Stimulated activated CD4-positive, alpha-beta T cell treated with anti-CD3 and anti-CD28 coated beads, Interleukin-12 subunit alpha, Interleukin-12 subunit beta, amount 100 ng/mL, for 48 hours (primary cell): ENCODE measurements at regions not wholly inside any gene's neighbourhood (a gene's known extent, or its start where the extent isn't known, plus 50 kb on each side); places are given as distances from the start of the nearest gene placed in this dataset.

Experiments
- DNase-seq, 3 donors: peaks; one replicate each; pipeline ENCODE4 v3.0.0-alpha.2; 2020; ENCODE audit warnings: low read depth in 2 of 3, low spot score in 1 of 3

DNA sequence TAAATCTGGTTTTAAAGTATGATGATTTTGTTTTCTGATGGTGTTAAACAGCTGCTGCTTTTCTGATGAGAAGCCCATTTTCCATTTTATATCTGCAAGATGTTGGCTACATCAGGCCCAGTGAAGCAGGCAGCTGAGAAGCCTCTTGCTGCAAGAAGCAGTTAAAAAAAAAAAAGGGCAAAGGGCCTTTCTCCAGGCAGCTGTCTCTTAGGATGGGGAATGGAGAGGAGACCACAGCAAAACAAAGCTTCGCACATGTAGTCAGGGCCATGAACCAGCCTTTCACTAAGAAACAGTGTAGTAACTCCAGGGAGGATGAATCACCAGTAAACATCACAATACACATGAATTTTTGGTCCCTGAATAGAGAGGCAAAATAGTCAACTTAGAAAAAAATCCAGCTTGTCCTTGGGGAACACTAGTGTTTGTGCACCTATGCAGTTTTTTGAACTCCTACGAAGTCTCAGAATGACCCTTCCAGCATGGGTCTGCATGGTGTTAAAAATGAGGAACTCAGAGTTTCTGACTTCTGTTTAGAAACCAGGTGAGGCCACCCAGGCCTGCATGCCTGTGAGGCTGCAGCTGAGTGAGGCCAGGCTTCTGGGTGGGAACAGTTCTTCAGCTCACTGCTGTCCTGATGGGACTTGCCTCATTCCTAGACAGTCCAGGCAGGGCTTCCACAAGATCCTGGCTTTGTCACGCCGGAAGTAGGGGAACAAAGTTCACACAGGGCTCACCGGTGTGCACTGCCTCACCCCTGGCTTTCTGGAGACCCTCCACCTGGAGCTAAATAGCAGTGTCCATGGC lies 518.7 kb downstream of the MCTP2 start:
- DNase-seq = no peak

DNA sequence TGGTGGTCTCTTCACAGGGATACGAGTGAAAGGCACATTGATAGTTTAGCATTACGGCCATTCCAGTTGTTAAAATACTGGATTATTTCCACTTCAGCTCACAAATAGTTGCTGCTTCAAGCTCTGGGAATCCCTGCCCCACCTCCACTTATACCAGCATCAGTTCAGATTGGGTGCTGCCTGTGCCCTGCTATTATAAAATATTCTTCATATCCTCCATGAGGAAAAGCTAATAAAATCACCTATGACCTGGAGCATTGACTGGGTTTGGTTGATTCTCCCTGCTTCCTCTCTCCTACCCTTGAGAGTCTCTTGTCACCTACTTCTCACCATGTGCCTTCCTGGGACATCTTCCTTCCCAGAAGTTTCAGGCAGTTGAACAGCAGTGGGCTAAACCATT lies 529.0 kb downstream of the MCTP2 start:
- DNase-seq = no peak

DNA sequence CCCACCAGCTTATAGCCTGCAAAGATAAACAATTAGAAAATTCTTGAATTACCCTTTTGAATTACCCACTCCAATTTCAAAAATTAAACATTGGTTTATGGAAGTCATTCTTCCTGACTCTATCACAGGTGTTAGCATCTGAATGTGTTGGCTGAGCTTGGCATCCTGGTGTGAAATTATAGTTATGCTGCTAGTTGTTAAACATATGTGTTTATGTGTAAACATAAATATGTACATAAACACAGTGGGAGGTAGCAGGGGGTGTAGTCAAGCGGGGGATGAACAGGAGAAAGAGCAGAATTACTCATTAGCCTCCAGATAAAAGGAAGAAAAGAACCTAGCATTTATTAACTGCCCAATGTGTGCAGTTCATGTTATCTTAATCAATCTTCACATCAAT lies 530.2 kb downstream of the MCTP2 start:
- DNase-seq = no peak

DNA sequence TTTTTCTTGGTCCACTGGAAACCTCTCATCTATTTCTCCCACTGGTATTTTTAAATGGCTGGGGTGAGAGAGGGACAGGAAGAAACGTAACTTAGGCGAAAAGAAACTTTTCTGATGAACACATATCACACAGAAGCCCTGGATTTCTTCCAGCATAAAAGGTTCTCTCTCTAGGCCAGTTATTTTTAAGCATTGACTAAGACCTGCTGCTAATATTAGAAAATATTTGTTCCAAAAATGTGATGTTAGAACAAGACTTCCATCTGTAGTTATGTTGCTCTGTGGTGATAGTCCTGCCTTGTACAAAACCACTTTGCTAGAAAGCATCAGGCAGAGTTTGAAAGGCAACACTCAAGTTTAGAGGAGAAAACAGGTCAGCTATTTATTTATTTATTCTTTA lies 537.7 kb downstream of the MCTP2 start:
- no peak for DNase-seq

DNA sequence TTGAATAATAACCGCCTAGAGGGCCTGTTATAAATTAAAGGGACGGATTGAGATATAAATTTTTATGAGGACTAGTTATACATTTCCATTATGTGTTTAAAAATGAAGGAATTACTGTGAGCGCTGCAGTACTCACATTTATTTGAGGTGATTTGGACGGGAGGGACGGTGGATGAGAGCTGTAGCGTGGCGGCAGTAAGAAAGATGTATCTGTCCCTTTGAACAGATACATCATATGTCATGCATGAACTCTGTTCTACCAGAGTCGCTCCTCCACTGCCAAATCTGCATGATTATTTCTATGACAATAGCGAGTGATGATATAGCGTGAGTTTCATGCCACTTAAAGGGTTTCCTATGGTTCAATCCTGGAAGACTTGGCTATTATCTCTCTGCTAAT lies 538.8 kb downstream of the MCTP2 start:
- no peak for DNase-seq

DNA sequence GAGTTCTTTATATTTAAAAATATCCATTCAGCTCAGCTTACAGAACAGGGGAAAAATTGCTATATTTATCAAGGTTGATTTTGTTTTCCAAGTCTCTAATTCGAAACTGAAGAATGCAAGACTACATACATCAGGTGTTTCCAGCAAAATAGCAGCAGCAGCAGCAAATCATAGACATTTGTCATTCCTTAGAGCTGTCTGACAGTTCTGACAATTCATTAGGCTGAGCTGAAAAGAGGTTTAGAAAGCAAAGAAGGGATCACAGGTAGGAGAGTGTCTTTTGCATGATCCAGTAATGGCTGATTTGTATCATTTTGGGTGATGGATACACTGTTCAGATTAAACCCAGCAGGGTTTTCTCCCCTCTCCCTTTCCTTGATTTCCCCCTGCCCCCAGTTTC lies 545.7 kb downstream of the MCTP2 start:
- DNase-seq = no peak

DNA sequence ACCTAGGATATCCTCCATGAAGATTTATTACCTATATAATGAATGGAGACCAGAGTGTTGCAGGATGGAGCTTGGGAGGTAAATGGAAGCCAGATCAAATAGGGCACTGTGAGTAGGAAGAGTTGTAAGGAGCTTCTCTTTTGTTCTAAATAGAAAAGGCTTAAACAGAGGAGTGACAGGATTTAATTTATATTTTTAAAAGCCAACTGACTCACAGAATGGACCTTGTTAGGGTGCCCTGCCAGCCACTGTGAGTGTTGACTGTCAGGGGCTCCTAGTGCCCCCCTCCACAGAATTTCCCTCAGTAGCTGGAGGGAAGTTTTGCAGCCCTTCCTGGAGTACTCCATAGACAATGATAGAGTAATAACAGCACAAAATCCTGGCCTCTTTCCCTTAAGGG lies 547.5 kb downstream of the MCTP2 start:
- no peak for DNase-seq

DNA sequence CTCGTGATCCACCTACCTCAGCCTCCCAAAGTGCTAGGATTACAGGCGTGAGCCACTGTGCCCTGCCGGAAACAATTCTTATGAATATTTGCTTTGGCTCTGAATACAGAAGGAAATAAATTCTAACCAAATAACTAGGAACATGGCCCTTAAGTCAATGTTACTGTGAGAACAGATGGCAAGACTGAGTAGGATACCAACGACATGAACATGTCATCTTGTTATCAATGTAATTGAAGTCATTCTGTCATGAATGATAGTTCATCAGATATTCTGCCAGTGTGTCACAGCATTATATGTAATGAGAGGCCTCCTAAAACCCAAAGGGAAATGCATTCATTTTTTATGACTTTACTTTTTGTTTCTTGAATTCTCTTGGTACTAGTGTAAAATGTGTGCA lies 548.8 kb downstream of the MCTP2 start:
- no peak for DNase-seq

DNA sequence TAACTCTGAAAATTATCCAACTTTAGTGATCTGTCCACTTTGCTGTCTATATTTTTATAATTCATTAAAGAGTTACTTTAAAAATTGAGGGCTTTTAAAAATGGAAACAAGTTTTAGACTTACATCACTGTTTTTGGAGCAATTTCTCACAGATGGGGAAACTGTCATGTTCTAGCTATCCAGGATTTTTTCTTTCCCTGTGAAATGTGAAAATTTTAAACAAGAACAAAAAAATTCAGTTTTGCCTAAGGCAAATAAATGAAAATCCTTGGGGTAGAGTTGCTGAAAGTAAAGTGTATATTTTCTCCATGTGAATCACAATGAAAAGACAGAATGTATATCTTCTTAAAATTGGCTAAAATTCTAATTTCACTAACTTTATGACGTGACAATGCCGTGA lies 553.7 kb downstream of the MCTP2 start:
- no peak for DNase-seq

DNA sequence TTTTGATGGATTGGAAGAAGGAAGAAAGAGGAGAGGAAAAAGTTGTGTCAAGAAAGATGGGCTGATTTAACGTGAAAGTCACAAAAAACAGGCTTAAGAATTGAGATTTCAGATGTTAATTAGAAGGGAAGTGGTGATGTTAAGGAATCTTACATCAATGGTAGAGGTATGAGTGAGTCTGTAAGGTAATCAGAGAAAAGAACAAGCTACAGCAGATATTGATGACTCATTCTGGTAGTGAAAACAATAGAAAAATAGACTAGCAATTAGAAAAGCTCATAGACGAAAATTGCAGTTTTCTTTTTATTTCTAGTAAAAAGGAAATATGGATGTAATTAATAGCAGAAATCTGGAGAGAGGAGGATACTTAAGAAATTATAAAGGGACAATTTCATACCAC lies 559.6 kb downstream of the MCTP2 start:
- DNase-seq = no peak

DNA sequence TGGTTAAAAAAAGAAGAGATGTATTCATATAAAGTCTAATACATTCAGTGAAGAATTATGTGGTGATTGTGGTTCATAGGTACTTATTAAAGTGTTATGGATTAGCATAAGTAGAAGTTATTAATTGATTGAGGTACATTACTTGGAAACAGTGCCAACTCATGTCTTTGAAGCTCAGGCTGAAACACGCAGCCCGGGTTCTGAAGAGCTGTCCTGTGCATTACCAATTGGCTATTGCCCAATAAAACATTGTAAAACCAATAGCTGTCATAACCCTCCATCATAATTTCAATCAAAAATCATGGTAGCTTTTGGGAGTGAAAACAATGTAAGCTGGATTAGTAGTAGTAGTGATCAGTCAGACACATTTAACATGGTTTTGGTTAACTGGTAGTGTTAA lies 560.1 kb downstream of the MCTP2 start:
- DNase-seq = no peak

DNA sequence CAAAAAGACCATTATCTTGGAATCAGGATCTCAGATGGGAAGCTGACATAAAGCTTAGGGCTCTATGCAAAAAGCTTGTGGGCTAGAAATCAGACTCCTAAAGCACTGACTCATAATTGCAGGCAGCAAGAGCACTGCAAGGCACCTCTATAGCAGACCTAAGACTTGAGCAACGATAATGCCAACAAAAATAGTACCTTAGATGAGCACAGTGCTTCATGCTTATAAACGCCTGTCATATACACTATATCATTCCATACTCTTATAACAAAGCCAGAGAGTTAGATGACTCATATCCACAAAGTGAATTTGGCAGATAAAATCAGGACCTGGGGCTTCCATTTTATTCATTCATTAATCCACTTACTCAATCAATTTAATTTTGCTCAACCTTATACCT lies 560.8 kb downstream of the MCTP2 start:
- DNase-seq = no peak

DNA sequence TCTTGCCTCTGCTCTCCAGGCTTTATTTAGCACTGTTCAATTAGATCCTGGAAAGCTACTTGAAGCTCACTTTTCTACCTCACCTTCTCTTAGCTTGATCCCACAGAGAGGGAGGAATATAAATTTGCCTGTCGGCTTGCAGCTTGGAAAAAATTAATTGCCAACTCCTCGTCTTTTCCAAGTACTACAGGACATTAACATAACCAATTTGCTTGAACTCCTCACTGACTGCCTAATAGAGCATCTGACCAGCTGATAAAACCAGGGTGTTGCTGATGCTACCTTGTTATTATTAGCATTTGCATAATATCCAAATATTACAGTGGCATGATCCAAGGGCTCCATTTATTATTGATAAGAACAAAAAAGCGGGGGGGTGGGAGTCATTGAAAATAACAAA lies 561.8 kb downstream of the MCTP2 start:
- no peak for DNase-seq

DNA sequence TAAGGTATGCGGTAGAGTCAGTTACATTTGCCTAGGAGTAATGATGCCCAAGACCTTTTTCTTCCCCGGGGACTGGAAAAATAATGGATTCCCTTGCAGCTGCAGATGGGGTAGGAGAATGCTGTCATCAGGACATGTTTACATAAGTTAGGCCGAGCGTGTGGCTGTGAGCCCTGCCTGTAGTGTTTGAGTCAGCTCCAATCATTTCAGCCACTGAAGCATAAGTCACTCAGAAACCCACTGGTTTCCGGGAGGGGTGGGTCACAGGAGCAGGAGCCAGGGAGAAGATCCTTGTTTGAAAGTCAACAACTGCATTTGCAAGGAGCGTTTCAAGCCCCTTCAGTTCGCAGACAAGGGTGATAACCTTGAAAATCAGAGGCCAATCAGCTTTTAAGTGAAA lies 562.3 kb downstream of the MCTP2 start:
- no peak for DNase-seq

DNA sequence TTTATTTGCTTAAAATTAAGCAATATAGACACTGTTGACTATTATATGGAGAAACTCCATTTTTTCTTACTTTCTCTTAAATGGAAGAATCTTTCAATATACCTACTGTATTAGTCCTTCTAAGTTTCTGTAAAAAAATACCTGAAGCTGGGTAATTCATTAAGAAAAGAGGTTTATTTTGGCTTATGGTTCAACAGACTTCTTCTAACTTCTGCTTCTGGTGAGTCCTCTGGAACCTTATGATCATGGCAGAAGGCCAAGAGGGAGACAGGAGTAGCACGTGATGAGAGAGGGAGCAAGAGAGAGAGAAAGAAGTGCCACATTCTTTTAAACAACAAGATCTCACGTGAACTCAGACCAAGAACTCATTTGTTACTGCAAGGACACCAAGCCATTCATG lies 573.3 kb downstream of the MCTP2 start:
- no peak for DNase-seq

DNA sequence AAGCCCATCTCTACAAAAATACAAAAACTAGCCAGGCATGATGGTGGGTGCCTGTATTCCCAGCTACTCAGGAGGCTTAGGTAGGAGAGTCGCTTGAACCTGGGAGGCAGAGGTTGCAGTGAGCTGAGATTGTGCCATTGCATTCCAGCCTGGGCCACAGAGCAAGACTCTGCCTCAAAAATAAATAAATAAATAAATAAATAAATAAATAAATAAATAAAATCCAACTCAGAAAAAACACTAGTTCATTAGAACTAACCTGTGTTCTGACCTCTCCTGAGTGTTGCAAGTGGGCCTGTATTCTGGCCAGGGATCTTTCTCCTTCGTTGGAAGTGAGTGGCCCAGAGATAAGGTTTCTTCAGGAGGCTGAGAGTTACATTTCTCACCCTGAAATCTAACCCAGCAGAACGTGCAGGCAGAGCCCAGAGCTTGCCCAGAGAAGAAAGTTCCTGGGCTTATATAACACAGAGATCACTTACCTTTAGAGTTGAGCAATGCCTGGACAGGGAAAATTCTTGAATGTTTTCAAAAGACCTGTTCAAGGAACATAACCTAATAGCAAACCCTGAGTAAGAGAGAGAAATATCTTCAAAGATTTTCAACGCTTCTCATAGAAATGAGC lies 583.9 kb downstream of the MCTP2 start:
- no peak for DNase-seq

DNA sequence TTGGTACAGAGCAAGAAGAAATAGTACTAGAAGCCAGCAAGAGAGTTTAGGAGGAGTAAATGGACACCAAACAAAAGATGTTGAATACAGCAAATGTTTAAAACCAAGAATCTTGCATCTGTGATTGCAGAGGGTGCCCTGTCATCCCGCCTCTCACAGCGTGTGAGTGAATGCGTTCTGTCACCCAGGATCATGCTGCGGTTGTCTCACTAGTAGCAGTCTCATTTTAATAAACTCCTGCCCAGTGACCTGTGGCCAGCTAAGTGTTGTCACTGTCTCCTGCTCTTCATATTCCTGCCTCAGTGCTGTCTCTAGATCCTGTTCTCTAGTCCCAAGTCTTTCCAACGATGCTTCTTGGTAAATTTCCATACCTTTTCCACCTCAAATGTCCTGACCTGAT lies 584.6 kb downstream of the MCTP2 start:
- DNase-seq = no peak

DNA sequence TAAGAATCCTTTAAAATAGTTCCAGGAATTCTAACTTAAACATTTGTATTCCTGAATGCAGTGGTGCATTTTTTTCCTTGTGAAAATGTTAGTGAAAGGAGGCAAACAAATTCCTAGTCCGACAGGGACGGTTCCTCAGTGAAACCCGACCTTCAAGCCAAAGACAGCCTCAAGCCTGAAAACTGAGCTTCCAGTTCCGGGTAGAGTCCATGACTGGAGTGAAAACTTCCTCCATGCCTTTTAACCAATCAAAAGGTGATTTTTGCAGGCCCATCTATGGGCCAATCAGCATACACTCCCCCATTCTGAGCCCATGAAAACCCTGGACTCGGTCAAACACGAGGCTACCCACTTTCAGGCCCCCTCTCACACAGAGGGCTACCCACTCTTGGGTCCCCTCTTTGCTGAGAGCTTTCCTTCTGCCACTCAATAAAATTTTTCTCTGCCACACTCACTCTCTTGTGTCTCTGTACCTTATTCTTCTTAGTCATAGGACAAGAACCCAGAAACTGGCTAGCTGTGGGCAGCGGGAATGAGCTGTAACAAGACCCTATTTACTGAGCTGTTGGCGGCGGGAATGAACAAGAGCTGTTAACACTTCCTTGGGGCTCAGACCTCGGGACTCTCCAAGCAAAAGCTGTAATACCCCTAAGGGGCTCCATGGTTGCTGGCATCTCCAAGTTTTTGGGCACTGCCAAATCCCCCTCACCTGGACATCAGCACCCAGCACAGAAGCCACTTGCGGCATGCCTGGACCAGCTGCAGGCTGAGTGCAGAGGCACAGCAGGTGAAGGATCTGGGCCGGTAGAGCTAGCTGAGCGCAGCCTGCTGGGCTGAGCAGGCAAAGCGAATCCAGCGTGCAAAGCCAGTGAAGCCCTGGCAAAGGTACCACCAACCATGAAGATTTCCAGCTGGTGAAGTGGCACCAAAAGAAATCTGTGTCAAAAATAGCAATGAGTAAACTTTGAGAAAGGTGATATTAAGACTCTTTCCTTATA lies 598.8 kb downstream of the MCTP2 start:
- no peak for DNase-seq

DNA sequence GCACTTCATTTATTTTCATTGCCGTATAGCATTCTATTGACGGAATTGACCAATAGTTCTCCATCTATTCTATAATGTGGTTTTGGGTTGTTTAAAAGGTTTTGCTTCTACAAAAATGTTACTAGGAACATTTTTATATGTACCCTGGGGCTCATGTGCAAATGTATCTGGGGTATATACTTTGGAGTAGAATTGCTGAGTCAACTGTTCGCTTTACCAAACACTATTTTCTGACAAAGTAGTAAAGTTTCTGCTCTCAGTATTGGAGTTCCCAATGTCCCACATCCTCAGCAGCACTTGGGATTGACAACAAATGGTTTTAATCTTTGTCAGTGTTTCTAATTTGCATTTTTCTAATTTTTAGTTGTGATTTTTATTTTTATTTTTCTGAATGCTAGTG lies 602.6 kb downstream of the MCTP2 start:
- no peak for DNase-seq

DNA sequence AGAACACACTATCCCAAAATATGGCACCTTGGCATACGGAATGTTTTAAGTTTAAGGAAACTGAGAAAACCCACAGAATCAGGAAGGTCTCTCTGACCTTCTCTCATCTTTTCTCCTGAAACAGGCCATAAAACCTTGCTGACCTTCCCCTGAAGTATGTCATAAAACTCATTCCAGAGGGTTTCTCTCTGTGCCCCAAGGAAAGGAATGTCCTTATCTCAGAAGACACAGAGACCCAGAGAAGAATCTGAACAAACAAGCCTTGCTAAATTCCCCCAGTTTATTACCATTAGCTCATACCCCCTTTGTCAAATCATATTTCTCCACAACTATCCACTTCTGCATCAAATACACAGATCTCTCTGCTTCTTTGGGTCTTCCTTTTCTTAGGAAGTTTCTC lies 603.1 kb downstream of the MCTP2 start:
- no peak for DNase-seq

DNA sequence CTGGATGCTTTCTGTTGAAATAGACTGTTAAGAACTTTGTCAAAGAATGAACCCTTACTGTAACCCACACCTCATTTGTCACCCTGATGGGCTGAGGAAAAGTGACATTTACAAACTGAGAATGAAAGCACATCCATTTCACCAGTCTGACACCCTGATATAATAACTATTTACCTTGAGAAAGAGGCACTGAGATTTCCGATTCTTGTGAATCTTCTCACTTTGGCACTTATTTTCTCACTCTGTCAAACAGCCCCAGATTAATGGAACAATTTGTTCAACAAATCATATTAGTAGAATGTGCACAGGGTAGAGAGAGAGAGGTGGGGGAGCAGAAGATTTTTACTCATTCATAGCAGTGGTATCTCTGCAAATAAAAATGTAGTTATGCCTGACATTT lies 606.9 kb downstream of the MCTP2 start:
- no peak for DNase-seq
